Hematopoietic multipotent progenitor cell treated with erythropoietin and hydrocortisone succinate and interleukin-3 and kit ligand, for 4 days (in vitro differentiated cells): ENCODE measurements at regions not wholly inside any gene's neighbourhood (a gene's known extent, or its start where the extent isn't known, plus 50 kb on each side); places are given as distances from the start of the nearest gene placed in this dataset.

Experiments
- DNase-seq: peaks from one replicate; pipeline ENCODE4 v3.0.0-alpha.2; 2015

DNA sequence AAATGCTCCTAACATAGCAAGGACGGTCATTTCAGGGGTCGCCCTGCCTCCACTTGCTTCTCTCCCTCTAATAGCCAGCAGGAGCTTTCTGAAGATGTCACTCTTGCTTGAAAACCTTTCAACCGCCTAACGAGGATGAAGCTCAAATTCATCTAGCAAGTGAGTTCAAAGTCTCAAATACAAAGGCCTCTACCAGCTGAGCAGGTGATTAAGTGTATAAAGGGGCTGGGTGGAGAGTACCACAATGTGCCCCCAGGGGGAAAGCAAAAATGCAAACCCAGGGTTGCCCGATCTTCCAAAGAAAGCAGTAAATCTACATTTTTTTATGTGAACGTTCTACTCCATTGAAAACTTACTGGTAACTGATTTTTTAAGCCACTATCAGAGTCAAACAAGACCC lies 50.4 kb upstream of the GRIP2 start:
- no peak for DNase-seq

DNA sequence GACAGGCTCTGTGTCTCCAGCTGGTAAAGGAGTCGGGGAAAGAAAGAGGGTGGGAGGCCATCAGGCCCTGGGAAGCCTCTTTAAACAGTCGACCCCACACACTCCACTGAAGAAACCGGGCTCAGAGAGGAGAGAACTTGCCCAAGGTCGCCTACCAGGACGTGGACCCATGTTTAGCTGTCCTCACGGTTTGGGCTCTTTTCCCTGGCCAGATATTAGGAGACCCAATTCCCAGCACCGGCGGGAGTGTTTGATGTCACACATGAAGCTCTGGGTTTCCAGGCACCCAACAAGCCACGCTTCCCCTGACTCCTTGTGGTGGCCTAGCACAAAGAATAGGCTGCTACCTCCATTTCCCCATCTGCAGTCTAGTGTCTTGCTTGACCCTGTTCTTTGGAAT lies 52.2 kb upstream of the GRIP2 start:
- DNase-seq, result no peak

DNA sequence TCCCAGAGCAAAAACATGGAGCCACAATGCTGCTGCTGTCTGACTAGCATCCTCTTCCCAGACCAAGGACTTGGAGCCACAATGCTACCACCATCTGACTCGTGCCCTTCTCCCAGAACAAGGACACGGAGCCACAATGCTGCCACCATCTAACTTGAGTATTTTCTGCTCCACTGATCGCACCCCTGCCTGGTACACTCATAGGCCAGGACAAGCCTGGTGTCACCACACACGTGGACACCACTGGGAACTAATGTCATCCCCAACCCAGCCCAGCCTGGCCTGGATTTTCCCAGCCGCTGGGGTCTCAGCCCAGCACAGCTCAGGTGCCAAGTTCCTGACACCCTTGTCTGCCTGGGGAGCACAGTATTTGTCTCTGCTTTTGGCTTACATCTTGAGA lies 52.7 kb upstream of the GRIP2 start:
- no peak for DNase-seq

DNA sequence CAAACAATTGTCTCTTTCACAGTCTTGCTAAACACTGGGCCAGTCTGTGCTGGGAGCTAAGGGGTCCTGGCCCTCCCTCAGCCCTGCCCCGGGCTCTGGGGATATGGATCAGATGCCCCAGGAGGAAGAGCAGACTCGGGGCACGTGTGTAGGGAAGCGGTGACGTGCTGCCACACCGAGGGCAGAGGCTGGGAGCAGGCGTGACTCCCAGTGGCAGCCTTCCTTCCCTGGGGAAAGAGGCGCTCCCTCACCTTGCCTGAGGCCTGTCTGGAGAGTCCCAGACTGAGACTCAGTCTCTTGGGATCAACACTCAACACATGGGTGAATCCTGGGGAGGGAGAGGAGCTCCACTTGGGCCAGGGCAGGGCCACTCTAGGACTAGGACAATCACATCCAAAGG lies 54.1 kb upstream of the GRIP2 start:
- no peak for DNase-seq

DNA sequence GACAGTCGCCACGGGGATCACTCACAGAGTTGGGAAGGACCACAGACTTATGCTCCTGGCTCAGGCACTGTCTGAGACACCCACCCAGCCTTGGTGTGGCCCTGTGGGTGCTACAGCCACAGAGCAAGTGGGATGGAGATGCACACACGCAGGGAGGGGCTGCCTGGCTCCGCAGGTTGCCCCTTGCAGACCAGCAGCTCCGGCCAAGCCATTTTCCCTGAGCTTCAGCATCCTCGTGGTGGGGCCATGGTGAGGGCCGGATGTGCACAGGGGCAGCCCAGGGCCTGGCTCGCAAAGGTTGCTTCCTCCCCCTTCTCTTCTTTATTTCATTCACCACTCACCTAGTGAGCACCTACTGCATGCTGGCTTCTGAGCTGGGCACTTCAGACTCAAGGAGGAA lies 55.4 kb upstream of the GRIP2 start:
- DNase-seq, result no peak

DNA sequence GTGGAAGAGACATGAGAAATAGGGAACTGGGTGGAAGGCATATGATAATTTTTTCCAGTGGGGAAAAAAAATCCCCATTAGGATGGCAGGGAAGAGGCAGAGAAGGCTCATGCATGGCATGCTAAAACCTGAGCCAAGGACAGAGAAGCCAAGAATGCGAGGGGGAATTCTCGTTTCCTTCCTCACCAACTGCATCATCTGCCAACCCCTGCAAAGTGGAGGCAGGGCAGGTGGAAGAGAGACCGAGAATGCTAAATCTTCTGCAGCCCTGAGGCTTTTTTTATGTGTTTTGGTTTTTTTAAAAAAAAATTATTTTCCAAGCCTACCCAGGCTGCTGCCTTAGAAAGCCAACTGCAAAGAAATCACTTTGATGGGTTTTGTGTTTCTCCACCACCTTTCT lies 54.3 kb upstream of the CCDC174 start:
- no peak for DNase-seq

DNA sequence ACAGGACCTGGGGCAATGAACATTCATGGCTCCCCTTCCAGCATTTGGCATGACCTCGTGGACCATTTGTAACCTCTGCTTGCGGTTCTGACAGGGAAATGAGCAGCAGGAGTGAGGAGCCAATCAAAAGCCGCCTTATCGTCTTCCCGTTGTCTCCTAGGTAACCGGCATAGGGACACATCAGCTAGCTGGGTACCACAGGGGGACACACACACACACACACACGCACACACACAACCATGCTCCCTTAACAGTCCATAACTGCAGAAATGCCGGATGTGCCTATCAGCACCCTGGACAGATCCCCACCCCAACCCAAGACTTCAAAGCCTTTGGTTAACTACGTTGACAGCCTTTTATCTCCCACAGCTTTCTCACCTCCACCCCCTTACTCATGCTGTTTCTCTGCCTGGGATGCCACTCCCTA lies 53.4 kb upstream of the CCDC174 start:
- DNase-seq, result peak; percentile 79

DNA sequence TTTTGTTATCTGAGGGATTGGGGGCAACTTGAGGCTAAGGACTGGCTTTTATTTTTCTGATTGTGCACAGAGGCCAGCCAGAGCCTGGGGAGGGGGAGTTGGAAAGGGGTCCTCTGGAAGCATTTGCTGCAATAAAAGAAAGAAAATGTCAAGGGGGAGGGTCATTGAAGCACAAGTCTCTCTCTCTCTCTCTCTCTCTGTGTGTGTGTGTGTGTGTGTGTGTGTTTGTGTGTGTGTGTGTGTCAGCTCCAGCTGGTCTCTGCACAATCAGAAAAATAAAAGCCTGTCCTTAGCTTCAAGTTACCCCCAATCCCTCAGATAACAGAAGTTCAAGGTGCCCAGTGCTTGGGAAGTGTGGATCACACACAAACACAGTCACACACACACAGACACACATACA lies 52.1 kb upstream of the CCDC174 start:
- no peak for DNase-seq

DNA sequence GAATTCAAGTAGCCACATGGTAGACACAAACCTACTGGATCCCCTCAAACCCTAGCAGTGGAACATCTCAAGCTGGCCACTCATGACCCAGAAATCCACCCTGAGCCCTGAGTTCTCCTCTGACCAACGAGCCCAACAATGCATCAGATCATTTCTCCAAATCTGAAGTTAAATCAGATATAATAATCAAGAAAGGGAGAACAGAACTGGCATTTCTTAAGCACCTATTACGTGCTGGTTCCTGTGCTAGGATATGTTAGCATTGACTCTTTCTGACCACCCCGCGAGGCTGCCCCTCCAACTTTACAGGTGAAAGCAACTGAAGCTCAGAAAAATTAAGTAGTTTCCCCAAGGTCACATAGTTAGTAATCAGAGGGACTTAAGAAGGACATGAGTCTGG lies 51.5 kb upstream of the CCDC174 start:
- DNase-seq, result no peak

DNA sequence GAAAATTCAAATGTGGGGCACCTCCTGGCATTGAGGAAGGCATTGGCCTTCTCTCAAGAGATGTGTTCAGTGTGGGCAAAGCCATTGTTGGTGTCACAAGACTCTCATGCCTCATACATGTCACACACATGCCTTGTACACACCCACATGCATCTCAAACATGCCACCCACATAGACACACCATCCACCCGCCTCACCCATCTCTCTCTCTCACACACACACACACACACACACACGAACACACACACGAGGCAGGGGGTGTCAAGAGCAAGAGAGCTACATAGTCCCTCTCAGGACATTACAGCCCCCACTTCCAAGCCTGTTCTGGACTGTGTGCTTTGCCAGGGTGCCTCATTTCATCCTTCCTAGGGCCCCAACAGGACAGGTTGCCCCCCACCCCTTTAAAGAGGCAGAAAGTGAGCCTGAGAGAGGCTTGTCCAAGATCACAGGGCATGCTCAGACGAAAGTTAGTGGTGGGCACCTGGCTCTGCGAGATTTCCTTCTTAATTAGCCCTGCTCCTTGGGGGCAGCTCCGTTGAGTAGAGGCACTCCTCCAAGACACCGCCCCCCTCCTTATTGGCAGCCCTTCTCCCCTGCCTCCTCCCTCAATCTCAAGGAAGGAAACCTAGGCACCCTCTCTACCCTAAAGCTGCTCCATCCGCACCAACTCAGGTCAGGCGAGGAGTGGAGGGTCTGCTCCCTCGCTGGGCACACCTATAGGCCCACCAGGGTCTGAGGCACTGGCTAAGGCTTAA lies 50.5 kb upstream of the CCDC174 start:
- no peak for DNase-seq

DNA sequence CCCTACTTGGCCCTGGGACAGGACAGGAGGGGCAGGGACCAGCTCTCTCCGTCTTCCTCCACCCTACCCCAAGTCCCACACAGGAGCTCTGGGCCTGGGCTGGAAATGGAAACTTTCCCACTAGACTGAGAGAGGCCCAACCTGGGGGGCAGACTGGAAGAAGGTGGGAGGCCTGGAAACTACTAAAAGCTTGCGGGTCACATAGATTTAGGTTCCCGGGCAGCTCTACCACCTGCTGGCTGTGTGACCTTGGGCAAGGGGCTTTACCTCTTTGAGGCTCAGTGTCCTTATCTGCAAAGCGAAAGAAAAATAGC lies 49.9 kb upstream of the CCDC174 start:
- DNase-seq, result no peak
